D721Med (cell line): ENCODE measurements at regions not wholly inside any gene's neighbourhood (a gene's known extent, or its start where the extent isn't known, plus 50 kb on each side); places are given as distances from the start of the nearest gene placed in this dataset.
A peak's percentile ranks its signal among the peaks of the same experiment; 100 is the strongest.

Experiments
- DNase-seq: peaks from one replicate; pipeline ENCODE4 v3.0.0; 2011; ENCODE audit warnings: low spot score; ENCODE audit not compliant: insufficient read length
- FAIRE-seq: peaks from 2 replicates; lab custom pipeline; 2011; peaks lifted over from hg19 to GRCh38; lab: Jason Lieb, UNC
- CTCF ChIP-seq: IDR thresholded peaks from 2 replicates; pipeline ENCODE4 v1.5.1; 2012; ENCODE audit warnings: mild to moderate bottlenecking, control low read depth; ENCODE audit not compliant: insufficient read depth; ENCODE audit errors: missing control alignments

- no peak for DNase-seq
- no peak for TF ChIP-seq CTCF
- FAIRE-seq = no peak
Observed at GRCh38 chr5:60355181-60355580, 344.8 kb downstream of the DEPDC1B start.

DNA sequence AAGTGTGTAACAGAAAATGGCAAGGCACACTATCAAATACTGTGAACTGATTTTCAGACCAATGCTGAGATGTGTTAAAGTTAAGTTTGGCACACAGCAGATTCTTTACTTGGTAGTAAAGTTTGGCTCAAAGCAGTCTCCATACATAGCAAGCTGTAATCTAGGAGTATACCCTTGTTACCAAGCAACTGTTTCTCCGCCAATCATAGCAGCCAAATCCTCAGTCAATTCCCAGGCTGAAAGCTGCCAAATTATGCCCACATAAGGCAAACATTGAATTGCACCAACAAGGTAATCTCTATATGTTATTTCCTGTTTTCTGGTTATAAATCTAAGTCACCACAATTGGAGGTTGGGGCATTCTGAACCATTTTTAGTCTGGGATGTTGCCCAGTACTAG lies 345.7 kb downstream of the DEPDC1B start:
- FAIRE-seq = no peak
- DNase-seq = no peak
- no peak for TF ChIP-seq CTCF

DNA sequence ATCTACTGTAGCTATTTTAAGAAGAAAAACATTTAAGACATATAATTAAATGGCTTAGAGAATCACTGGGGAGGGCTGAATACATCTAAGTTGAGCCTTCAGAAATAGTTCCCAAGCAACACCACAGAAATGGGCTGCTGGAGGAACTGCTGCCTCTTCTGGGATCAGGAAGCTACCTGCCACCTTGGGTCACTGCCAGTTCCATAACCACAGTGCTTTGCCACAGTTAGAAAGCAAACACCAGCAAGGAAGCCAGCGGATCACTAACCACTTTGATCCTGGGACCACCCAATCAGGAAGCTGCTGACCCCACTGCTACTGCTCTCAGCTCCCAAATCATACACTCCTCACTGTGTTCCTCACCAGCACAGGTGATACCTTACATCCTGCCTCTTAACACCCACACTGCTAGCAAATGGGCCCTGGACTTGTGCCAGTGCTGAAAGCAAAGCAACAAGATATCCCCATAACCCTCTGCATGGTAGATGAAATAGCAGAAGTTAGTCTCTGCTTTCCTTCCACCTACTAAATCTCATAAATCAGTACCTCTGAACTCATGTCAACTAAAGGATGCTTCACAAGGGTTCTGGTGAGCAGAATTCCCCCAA lies 346.9 kb downstream of the DEPDC1B start:
- DNase-seq = no peak
- FAIRE-seq = no peak

GRCh38 chr5:60350794-60351193 lies 349.2 kb downstream of the DEPDC1B start:
- FAIRE-seq (no peak), DNase-seq (no peak)
- TF ChIP-seq CTCF = no peak

More for the DNA sequence above, 346.9 kb downstream of the DEPDC1B start:
- TF ChIP-seq CTCF = no peak

- FAIRE-seq (peak; percentile 95), DNase-seq (no peak)
- TF ChIP-seq CTCF = no peak
Observed at GRCh38 chr5:60349891-60350415, 350.0 kb downstream of the DEPDC1B start.

DNA sequence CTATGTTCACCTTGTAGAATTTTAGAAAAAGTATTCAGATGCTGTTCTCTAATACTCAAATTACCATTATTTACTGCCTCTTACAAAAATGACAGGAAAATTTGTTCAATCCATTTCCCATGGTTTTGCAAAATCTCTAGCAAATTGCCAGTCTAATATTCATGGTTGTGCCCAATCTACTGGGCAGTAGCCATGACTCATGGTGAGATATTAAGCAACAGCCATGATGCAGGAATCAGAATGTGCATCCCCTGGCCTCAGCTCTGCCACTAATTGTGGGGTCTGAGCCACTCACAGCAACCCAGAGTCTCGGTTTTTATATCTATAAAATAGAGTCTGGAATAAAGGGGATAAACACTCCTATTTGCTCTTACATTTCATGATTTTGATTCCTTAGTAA lies 353.6 kb downstream of the DEPDC1B start:
- TF ChIP-seq CTCF = no peak
- DNase-seq (no peak), FAIRE-seq (no peak)

- FAIRE-seq = no peak
- TF ChIP-seq CTCF = no peak
- DNase-seq = no peak
Observed at GRCh38 chr5:60343102-60343501, 356.9 kb downstream of the DEPDC1B start.
